ENCODE measurements at regions not wholly inside any gene's neighbourhood (a gene's known extent, or its start where the extent isn't known, plus 50 kb on each side); places are given as distances from the start of the nearest gene placed in this dataset.

- no peak for DNase-seq
- Histone ChIP-seq H3K27ac (no peak overlapping the region), H3K9me2 (ENCODE audit: insufficient read depth) (no peaks in the 10 kb centered on the region), H3K9me3 (ENCODE audit: low read depth) (no peaks in the 10 kb centered on the region), H4K20me1 (ENCODE audit: insufficient read depth) (no peaks in the 10 kb centered on the region), H3K27me3 (replicated peaks; ENCODE audit: insufficient read depth) (no peaks in the 10 kb centered on the region), H3K4me2 (ENCODE audit: unreplicated experiment) (no peak overlapping the region), H3K4me1 (ENCODE audit: insufficient read depth) (no peaks in the 10 kb centered on the region), H3F3A (ENCODE audit: insufficient read depth) (no peaks in the 10 kb centered on the region), H3K79me2 (ENCODE audit: insufficient read depth) (no peaks in the 10 kb centered on the region), H3K36me3 (ENCODE audit: low read depth) (no peaks in the 10 kb centered on the region), H3K9ac (no peak overlapping the region), H3K4me3 (no peak overlapping the region), H2AFZ (no peak overlapping the region)
- TF ChIP-seq EZH2 (IDR thresholded peaks at IDR 0.05; ENCODE audit: insufficient read depth, poor library complexity, severe bottlenecking): no peak
- no peak for TF ChIP-seq EZH2phosphoT487 (IDR thresholded peaks at IDR 0.05; ENCODE audit: insufficient read depth, low read depth)
- in situ Hi-C loops (cut with MboI): no loop called here
Observed at GRCh38 chr5:120073722-120074121, 390.4 kb upstream of the PRR16 start.

GRCh38 chr5:120080781-120081180 lies 383.3 kb upstream of the PRR16 start:
- H3K9ac ChIP-seq: no peak overlapping the region
- no peak overlapping the region for H3K4me3 ChIP-seq
- no peaks in the 10 kb centered on the region for H3K36me3 ChIP-seq (ENCODE audit: low read depth)
- TF ChIP-seq EZH2phosphoT487 (IDR thresholded peaks at IDR 0.05; ENCODE audit: insufficient read depth, low read depth) (no peak), EZH2 (IDR thresholded peaks at IDR 0.05; ENCODE audit: insufficient read depth, poor library complexity, severe bottlenecking) (no peak)
- no peak for DNase-seq
- no peaks in the 10 kb centered on the region for H3K9me2 ChIP-seq (ENCODE audit: insufficient read depth)
- 49 to 59% methylated on average over 3 of the region's 3 CpGs for WGBS, 2 experiments (ENCODE audit: low coverage in 1 of 2, low lambda C conversion rate in 2 of 2, missing lambda C conversion rate in 2 of 2)
- no peaks in the 10 kb centered on the region for H3K4me1 ChIP-seq (ENCODE audit: insufficient read depth)
- no peaks in the 10 kb centered on the region for H3K27me3 ChIP-seq (replicated peaks; ENCODE audit: insufficient read depth)
- H3K79me2 ChIP-seq (ENCODE audit: insufficient read depth): no peaks in the 10 kb centered on the region
- no peaks in the 10 kb centered on the region for H3K9me3 ChIP-seq (ENCODE audit: low read depth)
- in situ Hi-C loops (cut with MboI): no loop called here
- H4K20me1 ChIP-seq (ENCODE audit: insufficient read depth): no peaks in the 10 kb centered on the region
- H2AFZ ChIP-seq: no peak overlapping the region
- H3K4me2 ChIP-seq (ENCODE audit: unreplicated experiment): no peak overlapping the region
- no peaks in the 10 kb centered on the region for H3F3A ChIP-seq (ENCODE audit: insufficient read depth)
- H3K27ac ChIP-seq: no peak overlapping the region

GRCh38 chr5:120082316-120083068 lies 381.6 kb upstream of the PRR16 start:
- no peaks in the 10 kb centered on the region for H3F3A ChIP-seq (ENCODE audit: insufficient read depth)
- H3K4me3 ChIP-seq: no peak overlapping the region
- H3K4me1 ChIP-seq (ENCODE audit: insufficient read depth): no peaks in the 10 kb centered on the region
- no peaks in the 10 kb centered on the region for H3K9me3 ChIP-seq (ENCODE audit: low read depth)
- H3K79me2 ChIP-seq (ENCODE audit: insufficient read depth): no peaks in the 10 kb centered on the region
- H4K20me1 ChIP-seq (ENCODE audit: insufficient read depth): no peaks in the 10 kb centered on the region
- no peak overlapping the region for H3K9ac ChIP-seq
- in situ Hi-C loops (cut with MboI): no loop called here
- H3K4me2 ChIP-seq (ENCODE audit: unreplicated experiment): no peak overlapping the region
- H3K36me3 ChIP-seq (ENCODE audit: low read depth): no peaks in the 10 kb centered on the region
- 71 to 79% methylated on average over 3 of the region's 3 CpGs for WGBS, 2 experiments (ENCODE audit: low coverage in 1 of 2, low lambda C conversion rate in 2 of 2, missing lambda C conversion rate in 2 of 2)
- peak; percentile 12 for DNase-seq
- H3K9me2 ChIP-seq (ENCODE audit: insufficient read depth): no peaks in the 10 kb centered on the region
- H3K27me3 ChIP-seq (replicated peaks; ENCODE audit: insufficient read depth): no peaks in the 10 kb centered on the region
- no peak overlapping the region for H3K27ac ChIP-seq
- no peak for TF ChIP-seq EZH2phosphoT487 (IDR thresholded peaks at IDR 0.05; ENCODE audit: insufficient read depth, low read depth)
- TF ChIP-seq EZH2 (IDR thresholded peaks at IDR 0.05; ENCODE audit: insufficient read depth, poor library complexity, severe bottlenecking): no peak
- no peak overlapping the region for H2AFZ ChIP-seq

GRCh38 chr5:120083851-120084542 lies 380.1 kb upstream of the PRR16 start:
- no peaks in the 10 kb centered on the region for H3K27me3 ChIP-seq (replicated peaks; ENCODE audit: insufficient read depth)
- no peaks in the 10 kb centered on the region for H3K4me1 ChIP-seq (ENCODE audit: insufficient read depth)
- H3K4me3 ChIP-seq: no peak overlapping the region
- H3K4me2 ChIP-seq (ENCODE audit: unreplicated experiment): no peak overlapping the region
- no peak for DNase-seq
- no peaks in the 10 kb centered on the region for H4K20me1 ChIP-seq (ENCODE audit: insufficient read depth)
- no peak overlapping the region for H3K9ac ChIP-seq
- H3K9me3 ChIP-seq (ENCODE audit: low read depth): no peaks in the 10 kb centered on the region
- TF ChIP-seq EZH2 (IDR thresholded peaks at IDR 0.05; ENCODE audit: insufficient read depth, poor library complexity, severe bottlenecking): no peak
- TF ChIP-seq EZH2phosphoT487 (IDR thresholded peaks at IDR 0.05; ENCODE audit: insufficient read depth, low read depth): no peak
- no peak overlapping the region for H3K27ac ChIP-seq
- no peaks in the 10 kb centered on the region for H3K36me3 ChIP-seq (ENCODE audit: low read depth)
- H3K9me2 ChIP-seq (ENCODE audit: insufficient read depth): no peaks in the 10 kb centered on the region
- H3F3A ChIP-seq (ENCODE audit: insufficient read depth): no peaks in the 10 kb centered on the region
- in situ Hi-C loops (cut with MboI): no loop called here
- no peak overlapping the region for H2AFZ ChIP-seq
- no peaks in the 10 kb centered on the region for H3K79me2 ChIP-seq (ENCODE audit: insufficient read depth)

Data from GM23248 (cell line).